B cell (primary cell): ENCODE measurements at regions not wholly inside any gene's neighbourhood (a gene's known extent, or its start where the extent isn't known, plus 50 kb on each side); places are given as distances from the start of the nearest gene placed in this dataset.

ENCODE experiments used
- CTCF ChIP-seq: fragments of 200-600 bp; IDR thresholded peaks from one replicate; pipeline ENCODE4 v1.8.0; 2022; ENCODE audit warnings: antibody characterized with exemption, mild to moderate bottlenecking
- EZH2 ChIP-seq: IDR thresholded peaks from 2 replicates; pipeline ENCODE4 v1.6.1; 2012; ENCODE audit warnings: borderline replicate concordance, low read depth, mild to moderate bottlenecking, moderate library complexity, low read length; ENCODE audit not compliant: insufficient read depth, poor library complexity, severe bottlenecking

- TF ChIP-seq CTCF: no peak
- no peak for TF ChIP-seq EZH2
These were observed 556.6 kb upstream of the DIPK2B start for GRCh38 chrX:45757272-45757671.
